ENCODE measurements at regions not wholly inside any gene's neighbourhood (a gene's known extent, or its start where the extent isn't known, plus 50 kb on each side); places are given as distances from the start of the nearest gene placed in this dataset.

DNA sequence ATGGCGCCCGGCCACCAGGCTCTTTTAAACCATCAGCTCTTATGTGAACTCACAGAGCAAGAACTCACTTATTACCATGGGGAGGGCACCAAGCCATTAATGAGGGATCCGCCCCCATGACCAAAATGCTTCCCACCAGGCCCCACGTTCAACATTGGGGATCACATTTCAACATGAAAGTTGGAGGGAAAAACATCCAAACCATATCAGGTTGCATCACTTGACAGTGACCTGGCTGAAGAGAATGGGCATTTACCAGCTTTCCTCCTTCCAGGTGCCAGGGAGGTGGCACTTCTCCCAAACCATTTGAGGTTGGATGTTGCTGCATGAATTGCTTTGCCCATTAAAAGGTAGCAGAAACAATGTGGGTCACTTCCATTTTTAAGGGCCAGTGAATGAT, 115.6 kb upstream of the TNS3 start:
- H4K20me1 ChIP-seq (ENCODE audit: insufficient read depth), result no peaks in the 10 kb centered on the region
- no peak overlapping the region for H3K4me2 ChIP-seq
- H3K4me3 ChIP-seq (ENCODE audit: low read depth in 2 of 2, low read length in 1 of 2), result no peak overlapping the region
- H3K27ac ChIP-seq (ENCODE audit: low read depth in 2 of 2, low read length in 1 of 2), result no peak overlapping the region
- WGBS (ENCODE audit: low lambda C conversion rate), result 78% methylated on average over 4 of the region's 4 CpGs
- H3K9me3 ChIP-seq, result no peaks in the 10 kb centered on the region
- no peak overlapping the region for H3K9ac ChIP-seq
- no peaks in the 10 kb centered on the region for H3K79me2 ChIP-seq (ENCODE audit: insufficient read depth)
- TF ChIP-seq ELF1 (IDR thresholded peaks at IDR 0.05), result no peak
- no peak for TF ChIP-seq JUND (IDR thresholded peaks at IDR 0.05)
- TF ChIP-seq GATA2 (CRISPR knock-in tag; IDR thresholded peaks at IDR 0.05), result no peak
- no peak for TF ChIP-seq NFIC (IDR thresholded peaks at IDR 0.05; ENCODE audit: borderline replicate concordance)
- no peak for TF ChIP-seq CHD2 (IDR thresholded peaks at IDR 0.05; ENCODE audit: low read length, partially characterized antibody)
- TF ChIP-seq, protein P1, sequence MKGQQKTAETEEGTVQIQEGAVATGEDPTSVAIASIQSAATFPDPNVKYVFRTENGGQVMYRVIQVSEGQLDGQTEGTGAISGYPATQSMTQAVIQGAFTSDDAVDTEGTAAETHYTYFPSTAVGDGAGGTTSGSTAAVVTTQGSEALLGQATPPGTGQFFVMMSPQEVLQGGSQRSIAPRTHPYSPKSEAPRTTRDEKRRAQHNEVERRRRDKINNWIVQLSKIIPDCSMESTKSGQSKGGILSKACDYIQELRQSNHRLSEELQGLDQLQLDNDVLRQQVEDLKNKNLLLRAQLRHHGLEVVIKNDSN (IDR thresholded peaks at IDR 0.05; ENCODE audit: borderline replicate concordance, low read depth), result no peak
- TF ChIP-seq TCF12 (IDR thresholded peaks at IDR 0.05), result no peak
- no peak for TF ChIP-seq FOXJ3 (CRISPR knock-in tag; IDR thresholded peaks at IDR 0.05)
- TF ChIP-seq, protein P2, sequence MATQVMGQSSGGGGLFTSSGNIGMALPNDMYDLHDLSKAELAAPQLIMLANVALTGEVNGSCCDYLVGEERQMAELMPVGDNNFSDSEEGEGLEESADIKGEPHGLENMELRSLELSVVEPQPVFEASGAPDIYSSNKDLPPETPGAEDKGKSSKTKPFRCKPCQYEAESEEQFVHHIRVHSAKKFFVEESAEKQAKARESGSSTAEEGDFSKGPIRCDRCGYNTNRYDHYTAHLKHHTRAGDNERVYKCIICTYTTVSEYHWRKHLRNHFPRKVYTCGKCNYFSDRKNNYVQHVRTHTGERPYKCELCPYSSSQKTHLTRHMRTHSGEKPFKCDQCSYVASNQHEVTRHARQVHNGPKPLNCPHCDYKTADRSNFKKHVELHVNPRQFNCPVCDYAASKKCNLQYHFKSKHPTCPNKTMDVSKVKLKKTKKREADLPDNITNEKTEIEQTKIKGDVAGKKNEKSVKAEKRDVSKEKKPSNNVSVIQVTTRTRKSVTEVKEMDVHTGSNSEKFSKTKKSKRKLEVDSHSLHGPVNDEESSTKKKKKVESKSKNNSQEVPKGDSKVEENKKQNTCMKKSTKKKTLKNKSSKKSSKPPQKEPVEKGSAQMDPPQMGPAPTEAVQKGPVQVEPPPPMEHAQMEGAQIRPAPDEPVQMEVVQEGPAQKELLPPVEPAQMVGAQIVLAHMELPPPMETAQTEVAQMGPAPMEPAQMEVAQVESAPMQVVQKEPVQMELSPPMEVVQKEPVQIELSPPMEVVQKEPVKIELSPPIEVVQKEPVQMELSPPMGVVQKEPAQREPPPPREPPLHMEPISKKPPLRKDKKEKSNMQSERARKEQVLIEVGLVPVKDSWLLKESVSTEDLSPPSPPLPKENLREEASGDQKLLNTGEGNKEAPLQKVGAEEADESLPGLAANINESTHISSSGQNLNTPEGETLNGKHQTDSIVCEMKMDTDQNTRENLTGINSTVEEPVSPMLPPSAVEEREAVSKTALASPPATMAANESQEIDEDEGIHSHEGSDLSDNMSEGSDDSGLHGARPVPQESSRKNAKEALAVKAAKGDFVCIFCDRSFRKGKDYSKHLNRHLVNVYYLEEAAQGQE (IDR thresholded peaks at IDR 0.05; ENCODE audit: low read depth, low read length), result no peak
- TF ChIP-seq EZH2phosphoT487 (IDR thresholded peaks at IDR 0.05; ENCODE audit: borderline replicate concordance, low read depth), result no peak
- TF ChIP-seq SMC3 (IDR thresholded peaks at IDR 0.05; ENCODE audit: low read depth, low read length), result no peak
- TF ChIP-seq, protein P3, sequence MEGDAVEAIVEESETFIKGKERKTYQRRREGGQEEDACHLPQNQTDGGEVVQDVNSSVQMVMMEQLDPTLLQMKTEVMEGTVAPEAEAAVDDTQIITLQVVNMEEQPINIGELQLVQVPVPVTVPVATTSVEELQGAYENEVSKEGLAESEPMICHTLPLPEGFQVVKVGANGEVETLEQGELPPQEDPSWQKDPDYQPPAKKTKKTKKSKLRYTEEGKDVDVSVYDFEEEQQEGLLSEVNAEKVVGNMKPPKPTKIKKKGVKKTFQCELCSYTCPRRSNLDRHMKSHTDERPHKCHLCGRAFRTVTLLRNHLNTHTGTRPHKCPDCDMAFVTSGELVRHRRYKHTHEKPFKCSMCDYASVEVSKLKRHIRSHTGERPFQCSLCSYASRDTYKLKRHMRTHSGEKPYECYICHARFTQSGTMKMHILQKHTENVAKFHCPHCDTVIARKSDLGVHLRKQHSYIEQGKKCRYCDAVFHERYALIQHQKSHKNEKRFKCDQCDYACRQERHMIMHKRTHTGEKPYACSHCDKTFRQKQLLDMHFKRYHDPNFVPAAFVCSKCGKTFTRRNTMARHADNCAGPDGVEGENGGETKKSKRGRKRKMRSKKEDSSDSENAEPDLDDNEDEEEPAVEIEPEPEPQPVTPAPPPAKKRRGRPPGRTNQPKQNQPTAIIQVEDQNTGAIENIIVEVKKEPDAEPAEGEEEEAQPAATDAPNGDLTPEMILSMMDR (IDR thresholded peaks at IDR 0.05), result no peak
- H3K36me3 ChIP-seq (replicated peaks in 1 of 2; ENCODE audit: control insufficient read depth in 1 of 2, insufficient read depth in 2 of 2, low read length in 1 of 2), result no peaks in the 10 kb centered on the region
- POLR2A ChIA-PET, result no interaction called here
- CTCF ChIA-PET, result interaction anchor here (1.2 kb wide), 1 partner anchor 122 kb away, joined by 3 read pairs; no protein-coding TSS in a partner anchor
- H2AFZ ChIP-seq (ENCODE audit: low read depth), result no peak overlapping the region
- DNase-seq, result no peak
- H3F3A ChIP-seq (replicated peaks; ENCODE audit: insufficient read depth), result no peaks in the 10 kb centered on the region
- no peaks in the 10 kb centered on the region for H3K9me2 ChIP-seq
- no peaks in the 10 kb centered on the region; a peak in 1 of 4 replicates for H3K4me1 ChIP-seq (ENCODE audit: control insufficient read depth in 1 of 2, insufficient read depth in 2 of 2, low read depth in 1 of 2, low read length in 1 of 2)
- no peaks in the 10 kb centered on the region for H3K27me3 ChIP-seq (ENCODE audit: insufficient read depth)

All from SK-N-SH (cell line).